MM.1S (cell line): ENCODE measurements at regions not wholly inside any gene's neighbourhood (a gene's known extent, or its start where the extent isn't known, plus 50 kb on each side); places are given as distances from the start of the nearest gene placed in this dataset.

Experiments used
- DNase-seq: peaks from one replicate; pipeline ENCODE4 v3.0.0-alpha.2; 2015
- H2AFZ ChIP-seq: fragments of 300-600 bp; sonication (generic); 2 replicates; pipeline ENCODE4 v1.6.0; 2016; ENCODE audit warnings: antibody characterized with exemption, low read length
- H3F3A ChIP-seq: fragments of 300-600 bp; sonication (generic); 2 replicates; pipeline ENCODE4 v1.6.1; 2016; ENCODE audit warnings: mild to moderate bottlenecking, antibody characterized with exemption, low read length, moderate library complexity, mixed read lengths; ENCODE audit not compliant: insufficient read depth
- H3K27ac ChIP-seq: fragments of 300-600 bp; sonication (generic); 2 replicates; pipeline ENCODE4 v1.5.1; 2016; ENCODE audit warnings: mild to moderate bottlenecking, low read length
- H3K27me3 ChIP-seq: fragments of 300-600 bp; sonication (generic); replicated peaks from 2 replicates; pipeline ENCODE4 v1.6.0; 2016; ENCODE audit warnings: low read length; ENCODE audit not compliant: insufficient read depth
- H3K36me3 ChIP-seq: fragments of 300-600 bp; sonication (generic); replicated peaks from 2 replicates; pipeline ENCODE4 v1.6.1; 2016; ENCODE audit warnings: mild to moderate bottlenecking, low read length, mixed read lengths; ENCODE audit not compliant: insufficient read depth
- H3K4me1 ChIP-seq: fragments of 300-600 bp; sonication (generic); 2 replicates; pipeline ENCODE4 v1.6.1; 2016; ENCODE audit warnings: low read length, mixed read lengths
- H3K4me2 ChIP-seq: fragments of 300-600 bp; sonication (generic); 2 replicates; pipeline ENCODE4 v1.6.0; 2016; ENCODE audit warnings: low read depth, low read length
- H3K4me3 ChIP-seq: fragments of 300-600 bp; sonication (generic); 2 replicates; pipeline ENCODE4 v1.5.1; 2016; ENCODE audit warnings: low read length, mixed read lengths
- H3K79me2 ChIP-seq: fragments of 300-600 bp; sonication (generic); 2 replicates; pipeline ENCODE4 v1.6.1; 2016; ENCODE audit warnings: mixed run types, low read length, mixed read lengths
- H3K9ac ChIP-seq: fragments of 300-600 bp; sonication (generic); 2 replicates; pipeline ENCODE4 v1.6.1; 2016; ENCODE audit warnings: low read length, mixed read lengths
- H3K9me2 ChIP-seq: fragments of 300-600 bp; sonication (generic); replicated peaks from 2 replicates; pipeline ENCODE4 v1.6.1; 2016; ENCODE audit warnings: mild to moderate bottlenecking, low read length, mixed read lengths; ENCODE audit not compliant: insufficient read depth
- H3K9me3 ChIP-seq: fragments of 300-600 bp; sonication (generic); replicated peaks from 2 replicates; pipeline ENCODE4 v1.6.1; 2016; ENCODE audit warnings: mild to moderate bottlenecking, low read length, mixed read lengths; ENCODE audit not compliant: insufficient read depth
- H4K20me1 ChIP-seq: fragments of 300-600 bp; sonication (generic); 2 replicates; pipeline ENCODE4 v1.6.1; 2016; ENCODE audit warnings: mild to moderate bottlenecking, low read length, moderate library complexity, mixed read lengths; ENCODE audit not compliant: insufficient read depth
- CTCF ChIP-seq: fragments of 300-600 bp; sonication (generic); IDR thresholded peaks from 2 replicates; pipeline ENCODE4 v1.5.1; 2016; ENCODE audit warnings: antibody characterized with exemption, low read length, mixed read lengths
- EZH2 ChIP-seq: fragments of 300-600 bp; sonication (generic); optimal IDR thresholded peaks from 2 replicates; pipeline ENCODE3; 2017; ENCODE audit warnings: low read depth, mild to moderate bottlenecking, antibody characterized with exemption, low read length, mixed read lengths
- EZH2phosphoT487 ChIP-seq: fragments of 300-600 bp; sonication (generic); IDR thresholded peaks from 2 replicates; pipeline ENCODE4 v1.6.1; 2018; ENCODE audit warnings: antibody characterized with exemption, low read length

GRCh38 chr2:144995482-144995881 is 475.6 kb upstream of the ZEB2 start:
- H3K4me2 ChIP-seq: no peak overlapping the region
- DNase-seq: no peak
- H3K36me3 ChIP-seq: no peaks in the 10 kb centered on the region
- TF ChIP-seq EZH2 (no peak), CTCF (no peak), EZH2phosphoT487 (no peak)
- no peak overlapping the region for H3K27ac ChIP-seq
- no peak overlapping the region for H2AFZ ChIP-seq
- no peaks in the 10 kb centered on the region for H3K9me2 ChIP-seq
- no peaks in the 10 kb centered on the region for H4K20me1 ChIP-seq
- 0 out of 2 replicates have a peak, but pooled peaks cover 2% of the 10 kb centered on the region for H3K27me3 ChIP-seq
- H3K9me3 ChIP-seq: no peaks in the 10 kb centered on the region
- H3K4me1 ChIP-seq: 0 out of 2 replicates have a peak, but pooled peaks cover 10% of the 10 kb centered on the region
- no peak overlapping the region for H3K4me3 ChIP-seq
- H3K9ac ChIP-seq: no peak overlapping the region
- H3K79me2 ChIP-seq: no peaks in the 10 kb centered on the region
- H3F3A ChIP-seq: no peaks in the 10 kb centered on the region

- Histone ChIP-seq H4K20me1 (no peaks in the 10 kb centered on the region), H3K4me2 (no peak overlapping the region), H3K27ac (no peak overlapping the region), H3K9me2 (no peaks in the 10 kb centered on the region), H3K9ac (no peak overlapping the region), H3K36me3 (no peaks in the 10 kb centered on the region), H3K27me3 (no peaks in the 10 kb centered on the region), H3K9me3 (no peaks in the 10 kb centered on the region), H2AFZ (no peak overlapping the region), H3K4me3 (no peak overlapping the region), H3F3A (no peaks in the 10 kb centered on the region), H3K79me2 (no peaks in the 10 kb centered on the region), H3K4me1 (no peaks in the 10 kb centered on the region)
- no peak for DNase-seq
- TF ChIP-seq EZH2phosphoT487 (no peak), CTCF (no peak), EZH2 (no peak)
Measured at GRCh38 chr2:144990661-144991060, 470.7 kb upstream of the ZEB2 start.

GRCh38 chr2:144989579-144990270 is 469.8 kb upstream of the ZEB2 start:
- Histone ChIP-seq H3K4me3 (no peak overlapping the region), H3K9me2 (no peaks in the 10 kb centered on the region), H3K36me3 (no peaks in the 10 kb centered on the region), H4K20me1 (no peaks in the 10 kb centered on the region), H3K4me1 (no peaks in the 10 kb centered on the region), H3K9ac (no peak overlapping the region), H2AFZ (no peak overlapping the region), H3K27ac (no peak overlapping the region), H3K4me2 (no peak overlapping the region), H3F3A (no peaks in the 10 kb centered on the region), H3K9me3 (no peaks in the 10 kb centered on the region), H3K27me3 (no peaks in the 10 kb centered on the region), H3K79me2 (no peaks in the 10 kb centered on the region)
- no peak for DNase-seq
- no peak for TF ChIP-seq EZH2
- no peak for TF ChIP-seq CTCF
- no peak for TF ChIP-seq EZH2phosphoT487
